ENCODE measurements at regions not wholly inside any gene's neighbourhood (a gene's known extent, or its start where the extent isn't known, plus 50 kb on each side); places are given as distances from the start of the nearest gene placed in this dataset.

- Histone ChIP-seq H2AFZ (no peak overlapping the region), H3K36me3 (ENCODE audit: low read depth) (no peaks in the 10 kb centered on the region), H4K20me1 (ENCODE audit: insufficient read depth) (no peaks in the 10 kb centered on the region), H3K4me1 (ENCODE audit: insufficient read depth) (no peaks in the 10 kb centered on the region), H3K4me3 (no peak overlapping the region), H3K9ac (no peak overlapping the region), H3K9me2 (ENCODE audit: insufficient read depth) (no peaks in the 10 kb centered on the region), H3K4me2 (ENCODE audit: unreplicated experiment) (no peak overlapping the region), H3K9me3 (ENCODE audit: low read depth) (no peaks in the 10 kb centered on the region), H3K27ac (no peak overlapping the region), H3F3A (ENCODE audit: insufficient read depth) (no peaks in the 10 kb centered on the region), H3K79me2 (ENCODE audit: insufficient read depth) (no peaks in the 10 kb centered on the region), H3K27me3 (replicated peaks; ENCODE audit: insufficient read depth) (no peaks in the 10 kb centered on the region)
- 67 to 74% methylated on average over 20 to 21 of the region's 21 CpGs for whole genome bisulfite sequencing, 2 experiments (ENCODE audit: low coverage in 1 of 2, low lambda C conversion rate in 2 of 2, missing lambda C conversion rate in 2 of 2)
- TF ChIP-seq EZH2phosphoT487 (IDR thresholded peaks at IDR 0.05; ENCODE audit: insufficient read depth, low read depth) (no peak), EZH2 (IDR thresholded peaks at IDR 0.05; ENCODE audit: insufficient read depth, poor library complexity, severe bottlenecking) (no peak)
- no peak for DNase-seq
- in situ Hi-C loops (cut with MboI): no loop called here
These were observed 491.6 kb downstream of the PYDC2 start for GRCh38 chr3:191952609-191953008.

GRCh38 chr3:191958980-191959671 is 498.2 kb downstream of the PYDC2 start:
- WGBS, 2 experiments (ENCODE audit: low coverage in 1 of 2, low lambda C conversion rate in 2 of 2, missing lambda C conversion rate in 2 of 2): 3% methylated on average over 3 of the region's 3 CpGs
- no peaks in the 10 kb centered on the region for H3K9me2 ChIP-seq (ENCODE audit: insufficient read depth)
- no peak overlapping the region for H3K9ac ChIP-seq
- TF ChIP-seq EZH2phosphoT487 (IDR thresholded peaks at IDR 0.05; ENCODE audit: insufficient read depth, low read depth) (no peak), EZH2 (IDR thresholded peaks at IDR 0.05; ENCODE audit: insufficient read depth, poor library complexity, severe bottlenecking) (no peak)
- H4K20me1 ChIP-seq (ENCODE audit: insufficient read depth): no peaks in the 10 kb centered on the region
- H3K36me3 ChIP-seq (ENCODE audit: low read depth): no peaks in the 10 kb centered on the region
- no peaks in the 10 kb centered on the region for H3K79me2 ChIP-seq (ENCODE audit: insufficient read depth)
- H3K27ac ChIP-seq: no peak overlapping the region
- H3F3A ChIP-seq (ENCODE audit: insufficient read depth): no peaks in the 10 kb centered on the region
- H3K4me3 ChIP-seq: no peak overlapping the region
- DNase-seq: no peak
- H3K27me3 ChIP-seq (replicated peaks; ENCODE audit: insufficient read depth): no peaks in the 10 kb centered on the region
- H2AFZ ChIP-seq: no peak overlapping the region
- H3K4me2 ChIP-seq (ENCODE audit: unreplicated experiment): no peak overlapping the region
- in situ Hi-C loops (cut with MboI): no loop called here
- no peaks in the 10 kb centered on the region for H3K4me1 ChIP-seq (ENCODE audit: insufficient read depth)
- H3K9me3 ChIP-seq (ENCODE audit: low read depth): no peaks in the 10 kb centered on the region

GRCh38 chr3:191959876-191960413 is 499.0 kb downstream of the PYDC2 start:
- 11 to 17% methylated on average over 4 of the region's 4 CpGs for WGBS, 2 experiments (ENCODE audit: low coverage in 1 of 2, low lambda C conversion rate in 2 of 2, missing lambda C conversion rate in 2 of 2)
- Histone ChIP-seq H2AFZ (no peak overlapping the region), H3K9ac (no peak overlapping the region), H3K79me2 (ENCODE audit: insufficient read depth) (no peaks in the 10 kb centered on the region), H3K4me3 (no peak overlapping the region), H3K4me1 (ENCODE audit: insufficient read depth) (no peaks in the 10 kb centered on the region), H3F3A (ENCODE audit: insufficient read depth) (no peaks in the 10 kb centered on the region), H3K9me3 (ENCODE audit: low read depth) (no peaks in the 10 kb centered on the region), H3K27ac (no peak overlapping the region), H4K20me1 (ENCODE audit: insufficient read depth) (no peaks in the 10 kb centered on the region), H3K9me2 (ENCODE audit: insufficient read depth) (no peaks in the 10 kb centered on the region), H3K27me3 (replicated peaks; ENCODE audit: insufficient read depth) (no peaks in the 10 kb centered on the region), H3K36me3 (ENCODE audit: low read depth) (no peaks in the 10 kb centered on the region), H3K4me2 (ENCODE audit: unreplicated experiment) (no peak overlapping the region)
- no peak for DNase-seq
- in situ Hi-C loops (cut with MboI): no loop called here
- TF ChIP-seq EZH2phosphoT487 (IDR thresholded peaks at IDR 0.05; ENCODE audit: insufficient read depth, low read depth): no peak

GRCh38 chr3:191961022-191961421 is 500.1 kb downstream of the PYDC2 start:
- Histone ChIP-seq H2AFZ (no peak overlapping the region), H3K9me3 (ENCODE audit: low read depth) (no peaks in the 10 kb centered on the region), H3K4me3 (no peak overlapping the region), H4K20me1 (ENCODE audit: insufficient read depth) (no peaks in the 10 kb centered on the region), H3K36me3 (ENCODE audit: low read depth) (no peaks in the 10 kb centered on the region), H3K27me3 (replicated peaks; ENCODE audit: insufficient read depth) (no peaks in the 10 kb centered on the region), H3K9me2 (ENCODE audit: insufficient read depth) (no peaks in the 10 kb centered on the region), H3K9ac (no peak overlapping the region), H3K79me2 (ENCODE audit: insufficient read depth) (no peaks in the 10 kb centered on the region), H3K4me1 (ENCODE audit: insufficient read depth) (no peaks in the 10 kb centered on the region), H3K27ac (no peak overlapping the region), H3K4me2 (ENCODE audit: unreplicated experiment) (no peak overlapping the region), H3F3A (ENCODE audit: insufficient read depth) (no peaks in the 10 kb centered on the region)
- no peak for DNase-seq
- no peak for TF ChIP-seq EZH2 (IDR thresholded peaks at IDR 0.05; ENCODE audit: insufficient read depth, poor library complexity, severe bottlenecking)
- TF ChIP-seq EZH2phosphoT487 (IDR thresholded peaks at IDR 0.05; ENCODE audit: insufficient read depth, low read depth): no peak
- WGBS, 2 experiments (ENCODE audit: low coverage in 1 of 2, low lambda C conversion rate in 2 of 2, missing lambda C conversion rate in 2 of 2): 15 to 16% methylated on average over 5 of the region's 5 CpGs
- in situ Hi-C loops (cut with MboI): no loop called here

- H3K9ac ChIP-seq: no peak overlapping the region
- TF ChIP-seq EZH2phosphoT487 (IDR thresholded peaks at IDR 0.05; ENCODE audit: insufficient read depth, low read depth) (no peak), EZH2 (IDR thresholded peaks at IDR 0.05; ENCODE audit: insufficient read depth, poor library complexity, severe bottlenecking) (no peak)
- no peak overlapping the region for H2AFZ ChIP-seq
- no peaks in the 10 kb centered on the region for H3K36me3 ChIP-seq (ENCODE audit: low read depth)
- no peaks in the 10 kb centered on the region for H3K9me2 ChIP-seq (ENCODE audit: insufficient read depth)
- no peak overlapping the region for H3K4me3 ChIP-seq
- no peak for DNase-seq
- no peaks in the 10 kb centered on the region for H3F3A ChIP-seq (ENCODE audit: insufficient read depth)
- no peaks in the 10 kb centered on the region for H4K20me1 ChIP-seq (ENCODE audit: insufficient read depth)
- no peaks in the 10 kb centered on the region for H3K27me3 ChIP-seq (replicated peaks; ENCODE audit: insufficient read depth)
- H3K27ac ChIP-seq: no peak overlapping the region
- no peaks in the 10 kb centered on the region for H3K9me3 ChIP-seq (ENCODE audit: low read depth)
- no peaks in the 10 kb centered on the region for H3K4me1 ChIP-seq (ENCODE audit: insufficient read depth)
- no peak overlapping the region for H3K4me2 ChIP-seq (ENCODE audit: unreplicated experiment)
- in situ Hi-C loops (cut with MboI): no loop called here
- no peaks in the 10 kb centered on the region for H3K79me2 ChIP-seq (ENCODE audit: insufficient read depth)
These were observed 500.6 kb downstream of the PYDC2 start for GRCh38 chr3:191961529-191961928.

All from GM23248 (cell line).